ENCODE measurements at regions not wholly inside any gene's neighbourhood (a gene's known extent, or its start where the extent isn't known, plus 50 kb on each side); places are given as distances from the start of the nearest gene placed in this dataset.
A peak's percentile ranks its signal among the peaks of the same experiment; 100 is the strongest.

DNA sequence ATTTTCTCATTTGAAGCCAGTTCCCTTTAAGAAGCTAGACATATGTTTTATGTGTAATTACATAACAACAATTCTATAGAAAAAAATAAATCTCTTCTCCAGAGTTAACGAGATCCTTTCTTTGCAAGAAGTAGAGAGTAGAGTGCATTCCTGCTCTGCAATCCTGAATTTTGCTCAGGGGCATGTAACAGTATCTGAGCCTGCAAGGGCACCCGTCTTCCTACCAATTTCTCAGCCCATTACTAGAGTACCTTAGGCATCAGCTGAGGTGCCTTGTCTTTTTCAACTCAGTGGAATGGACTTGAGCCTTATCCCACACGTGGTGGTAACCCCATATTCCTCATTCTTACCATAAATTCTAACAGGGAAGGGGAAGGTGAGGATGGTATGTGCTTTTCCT, 205.9 kb downstream of the IKZF2 start:
- no peak for DNase-seq

DNA sequence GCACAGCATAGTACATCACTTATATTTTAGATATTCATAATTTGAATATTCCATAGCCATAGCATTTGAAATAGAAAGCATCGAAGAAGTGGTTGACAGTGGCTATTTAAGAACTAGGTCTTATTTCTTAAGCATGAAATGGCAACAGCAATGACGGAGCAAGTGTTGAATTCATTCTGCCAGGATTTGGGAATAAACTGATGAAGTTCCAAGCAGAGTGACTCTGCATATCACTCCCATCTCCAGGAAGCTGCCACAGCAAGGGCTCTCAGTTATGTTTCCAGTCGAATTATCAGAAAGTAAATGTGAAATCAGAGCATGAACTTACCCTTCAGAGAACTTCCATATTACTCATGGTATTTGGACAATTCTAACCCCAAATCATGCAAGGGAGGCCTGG, 208.1 kb downstream of the IKZF2 start:
- no peak for DNase-seq

DNA sequence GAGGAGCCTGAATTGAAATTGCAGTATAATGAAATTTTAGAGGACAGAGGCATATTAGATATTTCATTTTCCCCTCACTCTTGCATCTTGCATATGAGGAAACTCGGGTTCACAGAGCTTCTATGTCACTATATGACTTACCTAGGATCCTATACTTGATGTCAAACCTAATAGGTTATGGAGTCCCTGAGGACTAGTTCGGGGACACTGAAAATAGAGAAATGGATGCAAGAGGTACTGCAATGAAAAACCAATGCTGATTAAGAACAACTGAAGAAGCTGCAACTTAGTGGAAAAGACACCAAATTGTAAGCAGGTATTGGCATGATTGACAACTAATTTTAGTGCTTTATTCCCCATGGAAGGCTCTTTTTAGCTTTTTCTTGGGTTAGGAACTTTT, 210.1 kb downstream of the IKZF2 start:
- DNase-seq, result no peak

- peak; percentile 26 for DNase-seq
Measured at GRCh38 chr2:212940816-212941215, 210.6 kb downstream of the IKZF2 start.

DNA sequence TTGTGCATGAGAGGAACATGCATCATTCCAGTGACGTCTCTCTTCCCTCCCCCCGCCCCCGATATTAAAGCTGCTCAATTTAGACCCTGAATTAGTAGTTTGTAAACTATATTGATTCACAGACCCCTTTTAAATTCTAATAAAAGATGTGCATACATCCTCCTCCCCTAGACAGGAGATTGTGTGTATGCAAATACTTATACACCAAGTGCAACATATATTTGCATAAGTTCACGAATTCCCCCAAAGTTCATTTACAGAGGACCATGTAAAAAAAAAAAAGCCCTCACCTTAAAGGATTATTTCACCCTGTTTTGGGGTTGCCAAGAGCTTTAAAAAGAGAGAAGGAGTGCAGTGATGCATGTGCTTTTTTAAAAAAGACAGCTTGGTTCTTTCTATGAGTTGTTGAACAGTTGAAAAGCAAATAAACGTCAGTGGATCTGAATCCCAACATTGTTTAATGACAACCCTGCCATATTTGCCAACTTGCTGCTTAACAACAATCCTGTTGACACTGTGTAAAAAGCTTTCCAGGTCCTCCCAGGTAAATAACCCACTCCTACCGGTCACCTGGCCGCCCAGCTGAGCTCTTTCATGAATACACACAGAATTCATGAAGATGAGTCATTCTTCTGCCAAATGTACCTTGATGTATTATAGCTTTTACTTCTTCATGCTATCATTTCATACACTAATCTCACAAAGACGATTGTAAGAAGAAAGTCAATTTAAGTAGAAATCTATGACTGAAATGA, 211.5 kb downstream of the IKZF2 start:
- no peak for DNase-seq

DNA sequence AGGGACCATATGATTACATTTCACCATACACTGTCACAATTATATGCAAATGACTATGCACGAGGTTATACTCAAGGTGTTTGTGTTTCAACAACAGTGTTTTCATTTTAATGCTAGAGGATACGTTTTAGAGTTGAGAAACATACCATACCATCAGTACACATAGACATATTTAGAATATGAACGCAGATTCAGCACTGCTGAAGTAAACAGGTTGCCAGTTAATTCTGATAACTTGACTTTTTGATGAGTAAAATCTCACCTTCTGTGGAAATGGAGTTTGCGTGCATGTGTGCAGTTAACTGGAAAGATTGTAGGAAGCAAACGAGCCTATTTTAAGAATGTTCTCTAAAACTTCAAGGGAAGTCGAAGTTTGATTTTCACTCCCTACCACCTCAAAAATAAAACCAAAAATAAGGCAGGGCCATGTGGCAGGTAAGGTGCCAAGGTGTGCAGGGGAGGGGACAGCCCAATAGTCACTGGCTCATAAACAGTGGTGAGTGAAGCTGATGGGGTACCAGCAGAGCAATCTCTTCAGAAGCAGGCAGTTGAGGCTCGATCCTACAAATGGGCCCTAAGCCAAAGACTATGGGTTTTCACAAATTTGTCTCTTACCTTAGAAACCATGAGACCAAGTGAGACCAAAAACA, 213.1 kb downstream of the IKZF2 start:
- no peak for DNase-seq

- no peak for DNase-seq
Measured at GRCh38 chr2:212936572-212936971, 214.8 kb downstream of the IKZF2 start.

- no peak for DNase-seq
Measured at GRCh38 chr2:212935752-212936151, 215.7 kb downstream of the IKZF2 start.

DNA sequence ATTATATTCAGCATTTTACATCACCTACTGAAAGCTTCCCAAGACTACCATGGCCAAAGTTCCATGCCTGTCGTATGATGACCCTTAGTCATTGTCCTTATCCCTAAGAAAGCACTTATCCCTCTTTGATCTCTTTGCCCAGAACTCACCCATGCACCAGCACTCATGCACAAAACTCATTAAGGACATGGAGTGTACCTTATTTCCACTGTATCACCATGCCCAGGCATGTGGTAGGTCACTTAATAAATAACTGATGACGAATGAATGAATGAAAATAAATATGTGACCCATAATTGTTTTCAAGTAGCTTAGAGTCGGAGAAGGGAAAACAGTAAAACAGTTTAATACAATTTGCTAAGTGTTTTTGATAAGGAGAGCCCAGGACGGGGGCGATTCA, 220.1 kb downstream of the IKZF2 start:
- DNase-seq, result no peak

GRCh38 chr2:212930556-212931260, 220.7 kb downstream of the IKZF2 start:
- DNase-seq, result no peak

- no peak for DNase-seq
Measured at GRCh38 chr2:212929971-212930370, 221.4 kb downstream of the IKZF2 start.

- DNase-seq, result no peak
Measured at GRCh38 chr2:212929116-212929515, 222.3 kb downstream of the IKZF2 start.

DNA sequence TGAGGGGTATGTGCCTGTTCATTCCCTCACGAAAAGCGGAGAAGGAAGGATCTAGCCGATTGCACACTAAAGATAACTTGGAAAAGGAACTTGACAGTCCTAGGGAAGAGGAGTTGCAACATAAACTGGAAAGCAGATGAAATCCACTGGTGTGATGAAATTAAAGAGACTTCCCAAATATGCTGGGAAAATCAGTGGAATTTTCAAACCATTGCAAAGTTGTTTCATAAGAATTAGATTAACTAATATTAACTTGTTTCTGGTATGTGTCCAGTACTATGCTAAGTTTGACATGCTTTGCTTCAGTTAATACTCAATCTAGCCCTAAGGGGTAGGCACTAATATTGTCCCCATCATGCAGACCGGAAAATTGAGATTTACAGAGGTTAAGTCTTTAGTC, 222.7 kb downstream of the IKZF2 start:
- DNase-seq, result peak; percentile 28

DNA sequence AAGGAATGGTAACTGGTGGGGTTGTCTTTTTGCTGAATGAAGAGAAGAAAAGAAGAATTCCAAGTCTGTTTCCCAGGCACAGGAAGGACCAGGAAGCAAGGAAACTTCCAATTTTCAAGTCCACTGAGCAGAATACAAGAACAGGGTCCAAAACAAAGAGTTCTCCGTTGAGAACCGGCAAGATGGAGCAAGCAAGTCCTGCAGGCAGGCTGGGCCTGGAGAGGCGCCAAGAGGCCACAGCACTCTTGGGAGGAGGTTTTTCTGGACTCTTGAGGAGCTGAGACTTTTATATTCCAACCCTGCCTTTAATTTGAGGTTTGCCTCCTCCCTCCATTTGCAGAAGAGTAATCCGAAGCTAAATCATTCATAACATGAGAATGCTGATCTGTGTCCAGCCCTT, 224.5 kb downstream of the IKZF2 start:
- no peak for DNase-seq

DNA sequence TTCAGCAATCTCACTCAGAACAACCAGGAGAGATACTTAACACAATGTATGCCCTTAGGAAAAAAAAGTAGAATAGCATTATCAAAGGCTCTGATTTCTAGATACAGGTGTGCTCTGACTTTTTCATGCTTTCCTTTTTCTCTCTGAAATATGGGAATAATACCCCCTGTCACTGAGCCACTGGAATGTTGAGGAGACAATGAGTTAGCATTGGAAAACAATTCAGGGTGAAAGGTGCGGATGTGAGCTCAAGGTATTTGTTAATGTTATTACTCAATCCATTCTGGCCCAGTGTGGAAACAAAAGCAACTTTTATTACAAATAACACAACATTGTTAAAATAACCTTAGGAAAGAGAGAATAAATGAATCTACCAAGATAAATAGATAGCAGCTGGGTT, 228.0 kb downstream of the IKZF2 start:
- no peak for DNase-seq

DNA sequence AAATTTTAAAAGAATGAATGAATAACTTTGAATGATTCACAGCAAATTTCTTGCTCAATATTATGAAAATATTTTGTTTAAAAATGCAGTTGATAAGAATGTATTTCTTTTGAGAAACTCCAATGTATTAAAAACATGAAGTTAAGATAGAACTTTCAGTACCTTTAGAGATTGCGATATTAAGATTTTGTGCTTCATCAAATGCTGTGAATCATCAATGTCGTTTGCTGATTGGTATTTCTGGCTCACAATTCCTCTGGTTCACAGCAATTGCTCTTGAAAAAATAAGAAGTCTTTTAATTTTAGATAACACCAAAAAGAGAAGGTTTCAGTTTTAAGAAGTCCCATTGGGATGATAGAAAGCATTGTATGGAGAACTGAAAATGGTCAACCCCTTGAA, 228.7 kb downstream of the IKZF2 start:
- no peak for DNase-seq

- DNase-seq, result no peak
Measured at GRCh38 chr2:212921711-212922110, 229.7 kb downstream of the IKZF2 start.

GRCh38 chr2:212921061-212921460, 230.4 kb downstream of the IKZF2 start:
- DNase-seq, result no peak

DNA sequence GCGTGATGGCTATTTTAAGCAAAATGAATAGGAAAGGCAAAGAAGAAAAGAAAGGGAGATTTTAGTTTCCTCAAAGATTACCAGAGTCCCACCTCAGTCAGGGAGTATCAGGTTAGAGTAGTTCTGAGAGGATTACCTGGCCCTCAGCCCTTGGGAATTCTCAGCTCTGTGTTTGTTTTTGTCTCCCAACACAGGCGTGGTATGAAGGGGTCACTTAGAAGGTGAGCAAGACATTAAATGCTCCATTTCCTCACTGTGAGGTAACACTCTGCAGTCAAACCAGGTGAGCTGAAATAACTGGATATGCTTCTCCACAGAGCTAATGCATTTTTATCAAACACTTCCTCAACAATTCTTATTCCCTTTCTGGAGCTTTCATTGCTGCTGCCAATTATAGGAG, 232.2 kb downstream of the IKZF2 start:
- DNase-seq, result no peak

DNA sequence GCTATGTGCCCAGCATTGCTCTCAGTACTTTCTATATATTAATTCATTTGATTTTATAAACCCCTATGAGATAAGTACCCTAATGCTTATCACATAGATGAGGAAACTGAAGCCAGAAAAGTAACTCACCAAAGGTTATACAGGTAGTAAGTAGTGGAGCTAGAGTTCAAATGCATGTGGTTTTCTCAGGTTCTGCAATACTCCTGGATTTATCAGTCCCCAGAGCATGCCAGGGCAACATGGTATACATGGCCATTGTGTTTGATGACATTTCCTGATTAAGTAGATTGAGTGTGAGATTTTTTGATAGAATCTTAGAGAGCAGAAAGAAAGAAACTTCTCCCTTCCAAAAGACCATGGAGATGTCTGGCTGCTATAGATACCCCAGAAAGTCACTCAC, 233.1 kb downstream of the IKZF2 start:
- no peak for DNase-seq

DNA sequence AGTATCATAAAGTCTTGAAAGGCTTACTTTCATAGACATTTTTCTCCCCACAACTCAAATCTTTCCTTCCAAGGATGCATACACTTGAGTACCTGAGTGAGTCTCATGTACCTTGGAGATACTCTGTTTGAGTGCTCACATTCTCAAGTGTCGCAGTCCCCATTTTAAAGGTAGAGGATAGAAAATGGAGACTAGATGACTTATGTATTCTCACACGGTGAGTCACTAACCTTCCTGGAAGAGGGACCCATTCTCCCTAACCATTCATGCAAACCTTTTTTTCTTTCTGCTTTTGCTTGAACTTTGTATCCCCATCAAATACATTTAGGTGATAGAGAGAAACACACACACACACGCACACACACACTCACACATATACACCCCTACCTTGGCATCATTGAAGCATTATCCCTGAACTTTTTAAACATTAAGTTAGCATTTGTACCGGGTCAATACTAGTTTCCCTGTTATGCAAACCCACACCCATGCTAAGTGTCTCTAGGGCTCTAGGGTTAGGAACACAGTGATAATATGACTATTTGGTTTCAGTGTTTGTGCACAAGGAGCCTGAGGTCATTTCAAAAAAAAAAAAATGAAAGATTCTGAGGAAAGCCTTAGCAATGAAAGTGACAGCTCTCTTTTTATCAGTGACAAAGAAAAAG, 236.2 kb downstream of the IKZF2 start:
- DNase-seq, result no peak

- DNase-seq, result no peak
Measured at GRCh38 chr2:212914392-212914791, 237.0 kb downstream of the IKZF2 start.

DNA sequence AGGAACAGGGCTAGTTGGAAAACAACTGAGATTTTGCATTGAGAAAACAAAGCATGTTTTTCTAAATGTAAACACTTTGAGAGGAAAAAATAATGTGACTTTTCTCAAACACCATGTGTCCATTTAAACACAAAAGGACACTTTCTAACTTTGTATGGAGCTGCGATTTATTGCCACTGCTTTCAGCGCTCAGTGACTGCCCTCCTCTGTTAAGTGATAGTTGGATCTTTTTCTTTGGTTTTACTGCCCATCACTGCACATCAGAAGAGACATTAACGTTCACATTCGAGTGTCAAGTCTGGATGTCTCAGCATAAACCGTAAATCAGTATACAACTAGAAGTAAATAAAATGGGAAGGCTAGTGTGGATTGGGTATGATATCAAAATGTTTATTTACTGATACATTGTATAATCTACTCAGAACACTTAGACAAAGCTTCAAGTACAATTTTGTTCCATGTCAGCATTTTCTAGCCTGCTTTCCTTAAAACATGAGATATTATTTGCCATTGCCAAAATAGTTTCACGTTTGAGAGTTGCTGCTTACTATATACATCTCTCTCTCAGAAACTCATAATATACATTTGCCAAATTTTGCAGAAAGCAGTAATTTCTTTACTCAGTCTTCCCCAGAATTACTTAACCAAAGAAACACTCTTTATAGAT, 237.6 kb downstream of the IKZF2 start:
- no peak for DNase-seq
